Retinal pigment epithelial cell (primary cell): ENCODE measurements at regions not wholly inside any gene's neighbourhood (a gene's known extent, or its start where the extent isn't known, plus 50 kb on each side); places are given as distances from the start of the nearest gene placed in this dataset.

Experiments used
- DNase-seq: peaks from one replicate; pipeline ENCODE4 v3.0.0-alpha.2; 2010; ENCODE audit warnings: low read depth
- H3K4me3 ChIP-seq: 2 replicates; pipeline ENCODE4 v1.5.1; 2011; ENCODE audit warnings: mild to moderate bottlenecking, low read length, control low read depth, moderate library complexity
- TF ChIP-seq, protein P1 (sequence below): conservative IDR thresholded peaks from 2 replicates; pipeline ENCODE4 v1.5.1; 2011; ENCODE audit warnings: low read depth, low read length, control low read depth, inconsistent platforms

DNA sequence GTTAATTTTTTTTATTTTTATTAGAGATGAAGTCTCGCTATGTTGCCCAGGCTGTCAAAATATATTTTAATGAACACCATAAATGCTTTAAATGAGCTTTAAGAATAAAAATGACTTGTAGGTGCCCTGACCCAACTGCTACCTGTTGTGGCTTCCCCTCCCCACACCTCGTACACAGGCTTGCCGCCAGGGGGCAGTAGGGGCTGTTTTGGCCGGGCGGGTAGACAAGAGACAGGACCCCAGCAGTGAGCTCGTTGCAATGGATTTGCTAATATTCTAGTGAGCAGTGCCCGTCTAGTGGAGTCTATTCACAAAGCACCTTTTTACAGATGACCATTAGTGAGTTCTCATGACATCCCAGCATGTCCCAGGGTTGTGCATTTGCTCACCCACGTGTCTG lies 418.1 kb downstream of the OCA2 start:
- TF ChIP-seq, protein P1, sequence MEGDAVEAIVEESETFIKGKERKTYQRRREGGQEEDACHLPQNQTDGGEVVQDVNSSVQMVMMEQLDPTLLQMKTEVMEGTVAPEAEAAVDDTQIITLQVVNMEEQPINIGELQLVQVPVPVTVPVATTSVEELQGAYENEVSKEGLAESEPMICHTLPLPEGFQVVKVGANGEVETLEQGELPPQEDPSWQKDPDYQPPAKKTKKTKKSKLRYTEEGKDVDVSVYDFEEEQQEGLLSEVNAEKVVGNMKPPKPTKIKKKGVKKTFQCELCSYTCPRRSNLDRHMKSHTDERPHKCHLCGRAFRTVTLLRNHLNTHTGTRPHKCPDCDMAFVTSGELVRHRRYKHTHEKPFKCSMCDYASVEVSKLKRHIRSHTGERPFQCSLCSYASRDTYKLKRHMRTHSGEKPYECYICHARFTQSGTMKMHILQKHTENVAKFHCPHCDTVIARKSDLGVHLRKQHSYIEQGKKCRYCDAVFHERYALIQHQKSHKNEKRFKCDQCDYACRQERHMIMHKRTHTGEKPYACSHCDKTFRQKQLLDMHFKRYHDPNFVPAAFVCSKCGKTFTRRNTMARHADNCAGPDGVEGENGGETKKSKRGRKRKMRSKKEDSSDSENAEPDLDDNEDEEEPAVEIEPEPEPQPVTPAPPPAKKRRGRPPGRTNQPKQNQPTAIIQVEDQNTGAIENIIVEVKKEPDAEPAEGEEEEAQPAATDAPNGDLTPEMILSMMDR, result no peak
- no peak for DNase-seq
- no peak overlapping the region for H3K4me3 ChIP-seq

DNA sequence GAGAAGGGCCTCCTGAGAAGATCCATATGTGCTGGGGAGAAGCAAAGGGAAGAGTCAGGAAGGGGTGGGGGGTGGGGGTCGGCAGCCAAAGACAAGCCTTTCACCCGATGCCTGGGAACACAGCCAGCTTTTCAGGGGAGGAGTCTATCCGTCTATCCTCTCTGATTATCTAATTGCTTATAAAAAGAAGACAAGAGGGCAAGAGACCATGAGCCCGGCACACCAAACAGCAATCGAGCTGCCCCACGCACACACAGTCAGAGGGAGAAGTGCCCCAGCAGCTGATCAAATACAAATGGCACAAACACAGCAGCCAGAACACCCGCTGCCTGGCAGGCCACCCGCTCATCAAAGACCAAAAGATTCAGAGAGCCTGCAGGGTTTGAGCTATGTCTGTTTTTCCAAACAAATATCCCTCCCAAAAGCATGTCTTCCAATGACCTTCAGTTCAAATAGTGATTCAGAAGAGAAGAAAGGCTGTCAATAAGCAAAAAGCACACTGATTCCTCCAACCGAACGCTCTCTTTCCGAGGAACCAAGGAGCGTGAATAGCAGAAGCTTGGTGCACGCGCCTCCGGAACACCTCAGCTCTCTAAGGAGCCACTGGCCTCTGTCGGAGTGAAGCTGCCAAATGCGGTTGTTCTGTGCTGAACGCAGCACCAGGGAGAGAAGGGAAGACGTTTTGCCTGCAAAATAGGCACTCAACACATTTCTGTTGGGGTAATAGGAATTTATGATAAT lies 419.2 kb downstream of the OCA2 start:
- TF ChIP-seq, protein P1, result no peak
- no peak overlapping the region for H3K4me3 ChIP-seq
- no peak for DNase-seq

DNA sequence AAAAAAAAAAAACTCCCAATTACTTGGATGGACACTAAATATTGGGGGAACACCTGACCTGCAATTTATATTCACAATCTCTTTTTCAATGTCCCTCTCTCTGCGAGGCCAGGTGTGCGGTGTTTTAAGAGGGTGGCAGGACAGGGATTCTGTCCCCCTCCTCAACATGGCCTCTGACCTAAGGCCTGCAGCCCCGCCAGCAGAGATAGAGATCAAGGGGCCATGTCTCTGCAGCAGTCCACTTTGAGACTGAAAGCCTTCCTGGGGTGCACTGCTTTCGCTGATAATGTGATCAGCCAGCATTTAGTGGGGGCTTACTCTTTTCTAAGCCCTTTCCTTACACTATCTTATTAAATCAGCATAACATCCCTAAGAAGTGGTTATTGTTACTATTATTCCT lies 419.9 kb downstream of the OCA2 start:
- TF ChIP-seq, protein P1, result no peak
- no peak overlapping the region for H3K4me3 ChIP-seq
- no peak for DNase-seq

DNA sequence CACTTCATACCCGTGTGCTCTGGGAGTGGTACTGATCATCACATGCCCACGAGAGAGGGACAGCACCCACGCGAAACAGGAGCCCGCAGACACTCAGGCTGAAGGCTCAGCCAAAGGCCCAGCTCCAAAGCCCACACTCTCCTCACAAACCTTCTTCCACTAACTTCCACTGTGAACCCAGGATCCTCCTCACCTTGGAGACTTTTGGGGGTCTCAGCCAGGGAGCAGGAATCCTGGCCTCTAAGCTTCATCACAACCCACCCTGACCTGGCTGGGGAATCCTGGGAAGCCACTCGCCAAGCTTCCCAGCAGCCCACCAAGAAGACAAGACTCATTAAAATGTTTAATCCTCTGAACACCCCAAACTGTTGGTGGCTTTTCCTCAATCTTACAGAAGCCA lies 421.2 kb downstream of the OCA2 start:
- H3K4me3 ChIP-seq, result no peak overlapping the region
- no peak for DNase-seq
- TF ChIP-seq, protein P1, result no peak

DNA sequence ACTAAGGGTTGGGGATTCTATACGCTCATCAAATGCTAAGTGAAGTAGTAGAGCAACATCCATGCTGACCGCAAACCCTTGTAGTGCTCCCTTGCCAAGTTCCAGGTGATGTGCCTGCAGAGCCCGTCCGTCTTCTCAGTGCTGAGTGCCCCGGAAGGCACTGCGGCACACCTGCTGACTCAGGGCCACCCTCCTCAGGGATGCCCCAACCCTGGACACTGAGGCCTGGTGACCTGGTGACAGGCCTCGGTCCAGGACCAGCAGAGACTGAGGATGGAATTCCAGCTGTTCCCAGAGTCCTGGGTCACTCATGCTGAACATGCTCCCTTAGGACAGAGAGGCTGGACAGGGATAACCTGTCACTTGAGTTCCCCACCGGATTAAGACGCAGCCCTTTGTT lies 422.5 kb downstream of the OCA2 start:
- TF ChIP-seq, protein P1, result no peak
- H3K4me3 ChIP-seq, result no peak overlapping the region
- DNase-seq, result no peak

DNA sequence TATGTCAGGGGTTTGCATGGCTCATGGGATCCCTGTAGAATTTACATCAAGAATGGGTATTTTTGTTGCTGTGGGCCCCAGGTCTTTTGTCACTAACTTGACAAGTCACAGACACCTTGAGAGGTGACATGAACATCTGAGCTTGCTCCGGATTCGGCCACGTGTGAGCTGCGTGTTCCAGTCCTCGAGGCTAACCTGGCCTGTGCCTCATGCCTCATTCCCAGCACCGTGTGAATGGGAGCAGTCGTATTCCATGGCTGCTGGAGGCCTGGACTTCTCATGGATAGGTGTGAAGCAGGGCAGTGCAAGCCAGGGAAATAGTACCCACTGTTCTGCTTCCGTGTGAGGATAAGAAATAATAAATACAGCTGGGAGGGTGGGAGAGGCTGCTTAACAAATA lies 423.5 kb downstream of the OCA2 start:
- H3K4me3 ChIP-seq, result no peak overlapping the region
- TF ChIP-seq, protein P1, result no peak
- no peak for DNase-seq

DNA sequence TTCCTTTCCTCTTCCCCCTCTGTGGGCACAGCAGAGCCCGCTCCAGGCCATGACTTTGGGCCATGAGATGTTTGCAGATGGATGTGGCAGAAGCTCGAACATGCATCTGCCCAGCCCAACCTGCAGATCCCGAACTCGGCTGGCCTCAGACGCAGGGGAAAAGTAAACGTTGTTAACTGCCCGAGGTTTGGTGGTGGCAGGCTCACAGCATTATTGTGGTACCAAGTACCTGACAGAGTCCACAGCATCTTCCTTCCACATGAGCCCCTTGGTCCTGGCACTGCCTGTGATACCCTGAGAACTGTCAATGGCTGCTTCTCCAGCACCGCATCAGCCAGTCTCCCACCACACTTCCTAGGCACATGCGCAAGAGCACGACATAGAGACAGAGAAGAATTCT lies 424.3 kb downstream of the OCA2 start:
- H3K4me3 ChIP-seq, result no peak overlapping the region
- TF ChIP-seq, protein P1, result no peak
- DNase-seq, result no peak
